Esophagus squamous epithelium (tissue), 5 donors: ENCODE measurements at regions not wholly inside any gene's neighbourhood (a gene's known extent, or its start where the extent isn't known, plus 50 kb on each side); places are given as distances from the start of the nearest gene placed in this dataset.

Experiments
- DNase-seq: peaks from one replicate; lab custom pipeline; 2025; lab: John Stamatoyannopoulos, UW
- H3K27ac ChIP-seq, 4 donors: fragments of 200-600 bp; sonication (generic); one replicate each; pipeline ENCODE4 v1.5.1; 2016 to 2019; ENCODE audit warnings: mild to moderate bottlenecking in 1 of 4
- H3K27me3 ChIP-seq, 4 donors: fragments of 200-600 bp; sonication (generic); 1 replicate in 3 of 4; 2 replicates in 1 of 4; pipeline versions ENCODE4 v1.5.1 to v1.6.0; 2017 to 2021; ENCODE audit warnings: antibody characterized with exemption in 1 of 4
- H3K36me3 ChIP-seq, 3 donors: fragments of 200-600 bp; sonication (generic); one replicate each; pipeline ENCODE4 v1.5.1; 2016 to 2019
- H3K4me1 ChIP-seq, 3 donors: fragments of 200-600 bp; sonication (generic); one replicate each; pipeline ENCODE4 v1.5.1; 2017 to 2019
- H3K4me3 ChIP-seq, 4 donors: fragments of 200-600 bp; sonication (generic); 1 replicate in 3 of 4; 2 replicates in 1 of 4; pipeline ENCODE4 v1.5.1; 2016 to 2019; ENCODE audit warnings: mild to moderate bottlenecking in 2 of 4, moderate library complexity in 1 of 4
- H3K9me3 ChIP-seq, 3 donors: fragments of 200-600 bp; sonication (generic); one replicate each; pipeline ENCODE4 v1.5.1; 2016 to 2019
- POLR2A ChIP-seq, 4 donors: fragments of 450-650 bp; IDR thresholded peaks; one replicate each; pipeline ENCODE4 v1.6.1; 2017; ENCODE audit warnings: antibody characterized with exemption in 4 of 4, mild to moderate bottlenecking in 4 of 4, moderate library complexity in 3 of 4
- WGBS, 2 donors: methylation state at CpG; one replicate each; pipeline ENCODE4 v1.1.5; 2018; 5-methylcytosine and 5-hydroxymethylcytosine counted together
- intact Hi-C: fragments of 100-400 bp; cut with DNase I; formaldehyde crosslinking; loops from one replicate; pipeline ENCODE4 v1.15.0; 2022
- TF ChIP-seq, protein P1 (sequence below), 6 experiments: fragments of 450-650 bp in 4 of 6; fragments of 200-600 bp in 2 of 6; sonication (generic) in 2 of 6; IDR thresholded peaks; one replicate each; pipeline ENCODE4 v1.5.1; 2016 to 2019; ENCODE audit warnings: antibody characterized with exemption in 6 of 6, mild to moderate bottlenecking in 4 of 6, moderate library complexity in 4 of 6
- donor health status: DM: yes; HTN: yes; CAD: no.

DNA sequence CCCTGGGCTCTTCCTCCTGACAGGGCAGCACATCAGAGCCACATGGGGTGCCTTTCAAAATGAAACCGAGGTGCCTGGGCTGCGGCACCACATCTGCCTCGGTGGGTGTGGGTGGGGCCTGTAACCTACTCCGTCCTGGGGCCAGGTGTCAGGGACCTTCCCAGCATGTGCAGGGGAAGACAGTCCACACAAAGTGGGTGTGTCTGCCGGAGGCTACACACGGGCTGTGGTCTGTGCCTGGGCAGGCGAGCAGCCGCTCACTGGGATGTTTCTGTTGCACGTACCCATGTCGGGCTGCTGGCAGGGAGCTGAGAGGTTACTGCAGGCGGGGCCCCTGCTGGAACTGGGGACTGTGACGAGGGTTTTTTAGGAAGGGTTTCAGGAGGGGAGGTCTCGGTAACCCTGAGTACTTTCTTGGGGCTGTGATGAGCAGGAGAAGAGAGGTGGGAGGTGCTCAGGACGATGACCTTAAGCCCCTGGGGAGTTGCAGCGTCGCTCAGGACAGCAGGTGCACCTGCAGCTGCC lies 351.2 kb downstream of the SEC14L1 start:
- WGBS, 2 donors = 48 to 50% methylated on average over 4 to 5 of the region's 16 CpGs
- H3K27ac ChIP-seq = peak overlapping the region in 2 of 4 donors; percentile 9 to 25
- H3K36me3 ChIP-seq = peaks cover 47 to 99% (median 64%) of the 10 kb centered on the region in 3 donors
- TF ChIP-seq POLR2A (IDR thresholded peaks at IDR 0.05) = no peak
- TF ChIP-seq, protein P1, sequence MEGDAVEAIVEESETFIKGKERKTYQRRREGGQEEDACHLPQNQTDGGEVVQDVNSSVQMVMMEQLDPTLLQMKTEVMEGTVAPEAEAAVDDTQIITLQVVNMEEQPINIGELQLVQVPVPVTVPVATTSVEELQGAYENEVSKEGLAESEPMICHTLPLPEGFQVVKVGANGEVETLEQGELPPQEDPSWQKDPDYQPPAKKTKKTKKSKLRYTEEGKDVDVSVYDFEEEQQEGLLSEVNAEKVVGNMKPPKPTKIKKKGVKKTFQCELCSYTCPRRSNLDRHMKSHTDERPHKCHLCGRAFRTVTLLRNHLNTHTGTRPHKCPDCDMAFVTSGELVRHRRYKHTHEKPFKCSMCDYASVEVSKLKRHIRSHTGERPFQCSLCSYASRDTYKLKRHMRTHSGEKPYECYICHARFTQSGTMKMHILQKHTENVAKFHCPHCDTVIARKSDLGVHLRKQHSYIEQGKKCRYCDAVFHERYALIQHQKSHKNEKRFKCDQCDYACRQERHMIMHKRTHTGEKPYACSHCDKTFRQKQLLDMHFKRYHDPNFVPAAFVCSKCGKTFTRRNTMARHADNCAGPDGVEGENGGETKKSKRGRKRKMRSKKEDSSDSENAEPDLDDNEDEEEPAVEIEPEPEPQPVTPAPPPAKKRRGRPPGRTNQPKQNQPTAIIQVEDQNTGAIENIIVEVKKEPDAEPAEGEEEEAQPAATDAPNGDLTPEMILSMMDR (IDR thresholded peaks at IDR 0.05) = no peak
- no peaks in the 10 kb centered on the region for H3K9me3 ChIP-seq
- no peaks in the 10 kb centered on the region for H3K27me3 ChIP-seq
- intact Hi-C loops = loop anchor here (5.0 kb wide), 1 partner anchor 60 kb away; no protein-coding TSS in a partner anchor
- no peak overlapping the region for H3K4me3 ChIP-seq
- no peak for DNase-seq
- peaks cover 10 to 56% (median 18%) of the 10 kb centered on the region in 3 donors for H3K4me1 ChIP-seq

DNA sequence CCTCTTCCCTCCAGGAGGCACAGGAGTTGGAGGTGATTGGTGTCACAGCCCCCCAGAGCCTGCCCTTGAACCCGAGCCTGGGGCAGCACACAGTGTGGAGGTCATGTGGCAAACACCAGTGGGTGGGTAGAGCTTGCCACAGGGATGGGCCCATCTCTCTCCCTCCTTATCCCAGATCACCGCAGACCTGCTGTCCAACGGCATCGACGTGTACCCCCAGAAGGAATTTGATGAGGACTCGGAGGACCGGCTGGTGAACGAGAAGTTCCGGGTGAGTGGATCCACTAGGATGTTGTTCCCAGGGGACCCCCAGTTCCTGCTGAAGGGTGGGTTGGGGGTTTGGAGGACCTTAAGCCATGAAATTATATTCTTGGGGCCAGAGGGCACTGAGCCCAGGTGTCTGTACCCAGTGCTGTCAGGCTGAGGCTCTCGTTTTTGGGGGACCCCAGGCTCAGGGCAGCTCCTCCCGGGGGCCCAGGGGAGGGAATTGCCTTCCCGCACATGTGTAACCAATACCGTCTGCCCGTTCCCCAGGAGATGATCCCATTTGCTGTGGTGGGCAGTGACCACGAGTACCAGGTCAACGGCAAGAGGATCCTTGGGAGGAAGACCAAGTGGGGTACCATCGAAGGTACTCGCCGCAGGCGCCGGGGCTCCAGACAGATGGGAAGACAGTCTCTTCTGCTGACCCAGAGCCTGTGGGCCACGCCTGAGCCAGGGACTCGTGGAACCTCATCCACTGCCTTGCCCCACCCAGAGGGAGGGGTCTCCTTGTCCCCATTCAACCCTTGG lies 351.9 kb downstream of the SEC14L1 start:
- intact Hi-C loops = loop anchor here (5.0 kb wide), 1 partner anchor 60 kb away; no protein-coding TSS in a partner anchor
- DNase-seq = no peak

DNA sequence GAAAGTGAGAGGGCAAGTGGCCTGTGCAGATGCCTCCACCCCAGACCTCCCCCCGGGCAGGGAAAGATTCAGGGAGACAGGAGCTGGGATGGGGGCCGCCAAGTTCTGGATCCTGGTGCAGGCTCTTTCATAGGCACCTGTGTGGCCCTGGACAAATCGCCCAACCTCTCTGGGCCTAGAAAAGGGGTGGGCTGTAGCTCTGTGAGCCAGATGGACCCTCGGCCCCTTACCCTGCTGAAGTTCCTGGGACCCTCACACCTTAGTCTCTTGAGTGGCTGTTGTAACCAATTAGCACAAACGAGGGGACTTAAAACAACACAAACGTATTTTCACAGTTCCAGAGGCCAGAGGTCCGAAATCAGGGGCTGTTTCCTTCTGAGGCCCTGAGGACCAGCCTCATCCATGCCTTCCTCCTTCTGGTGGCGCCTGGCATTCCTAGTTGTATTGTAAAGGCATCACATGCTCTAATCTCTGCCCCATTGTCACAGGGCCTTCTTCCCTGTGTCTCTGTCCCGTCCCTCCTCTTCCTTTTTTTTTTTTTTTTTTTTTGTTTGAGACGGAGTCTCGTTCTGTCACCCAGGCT lies 352.6 kb downstream of the SEC14L1 start:
- WGBS, 2 donors = 67 to 79% methylated on average over 5 to 8 of the region's 11 CpGs
- Histone ChIP-seq H3K36me3 (peaks cover 44 to 99% (median 56%) of the 10 kb centered on the region in 3 donors), H3K4me1 (peaks cover 10 to 56% (median 18%) of the 10 kb centered on the region in 3 donors), H3K27me3 (no peaks in the 10 kb centered on the region), H3K27ac (peak overlapping the region in 1 of 4 donors; percentile 25), H3K9me3 (no peaks in the 10 kb centered on the region), H3K4me3 (no peak overlapping the region)
- no peak for DNase-seq
- intact Hi-C loops = loop anchor here (5.0 kb wide), 1 partner anchor 61 kb away; no protein-coding TSS in a partner anchor
- TF ChIP-seq, protein P1 (IDR thresholded peaks at IDR 0.05) = no peak
- TF ChIP-seq POLR2A (IDR thresholded peaks at IDR 0.05) = no peak

More for the DNA sequence above, 351.9 kb downstream of the SEC14L1 start:
- Histone ChIP-seq H3K9me3 (no peaks in the 10 kb centered on the region), H3K27me3 (no peaks in the 10 kb centered on the region), H3K36me3 (peaks cover 47 to 99% (median 58%) of the 10 kb centered on the region in 3 donors), H3K4me3 (no peak overlapping the region), H3K27ac (peak overlapping the region in 2 of 4 donors; percentile 9 to 25), H3K4me1 (peaks cover 10 to 56% (median 18%) of the 10 kb centered on the region in 3 donors)
- no peak for TF ChIP-seq POLR2A (IDR thresholded peaks at IDR 0.05)
- TF ChIP-seq, protein P1 (IDR thresholded peaks at IDR 0.05) = no peak
- 87 to 88% methylated on average over 11 to 14 of the region's 23 CpGs for WGBS, 2 donors

DNA sequence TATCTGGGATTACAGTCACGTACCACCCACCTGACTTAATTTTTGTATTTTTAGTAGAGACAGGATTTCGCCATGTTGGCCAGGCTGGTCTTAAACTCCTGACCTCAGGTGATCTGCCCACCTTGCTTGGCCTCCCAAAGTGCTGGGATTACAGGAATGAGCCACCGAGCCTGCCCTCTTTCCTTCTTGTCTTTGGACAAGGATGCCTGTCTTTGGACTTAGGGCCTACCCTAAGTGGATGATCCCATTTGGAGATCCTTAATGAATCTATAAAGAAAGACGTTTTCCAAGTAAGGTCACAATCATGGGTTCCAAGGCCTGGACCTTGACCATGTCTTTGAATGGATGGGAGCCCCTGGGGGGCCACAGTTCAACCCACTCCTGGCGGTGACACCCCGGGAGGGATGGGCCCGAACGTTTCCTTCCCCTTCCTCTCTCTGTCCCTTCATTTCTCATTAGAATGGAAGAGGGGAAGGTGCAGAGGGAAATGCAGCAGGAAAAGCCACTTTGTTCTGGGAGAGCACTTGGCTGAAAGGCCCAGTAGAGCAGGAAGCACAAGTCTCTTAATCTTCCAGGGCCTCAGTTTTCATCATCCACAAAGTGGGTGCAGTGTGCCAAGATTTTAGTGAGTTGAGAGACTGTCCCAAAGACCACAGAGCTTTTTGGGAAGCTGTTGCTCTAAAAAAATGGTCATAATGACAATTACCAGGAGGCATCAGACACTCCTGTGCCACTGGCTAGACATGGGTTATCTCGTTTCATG lies 353.3 kb downstream of the SEC14L1 start:
- H3K27me3 ChIP-seq = no peaks in the 10 kb centered on the region
- peaks cover 10 to 55% (median 18%) of the 10 kb centered on the region in 3 donors for H3K4me1 ChIP-seq
- TF ChIP-seq, protein P1 (IDR thresholded peaks at IDR 0.05) = no peak
- no peak for TF ChIP-seq POLR2A (IDR thresholded peaks at IDR 0.05)
- intact Hi-C loops = loop anchor here (2.0 to 5.0 kb wide), 2 partner anchors 62 to 163 kb away; no protein-coding TSS in a partner anchor
- peak overlapping the region in 3 of 4 donors; percentile 22 to 56 (median 54) for H3K27ac ChIP-seq
- no peak overlapping the region for H3K4me3 ChIP-seq
- 76 to 78% methylated on average over 4 to 9 of the region's 9 CpGs for WGBS, 2 donors
- DNase-seq = no peak
- H3K36me3 ChIP-seq = peaks cover 44 to 99% (median 54%) of the 10 kb centered on the region in 3 donors
- H3K9me3 ChIP-seq = no peaks in the 10 kb centered on the region
